ENCODE measurements at regions not wholly inside any gene's neighbourhood (a gene's known extent, or its start where the extent isn't known, plus 50 kb on each side); places are given as distances from the start of the nearest gene placed in this dataset.

DNA sequence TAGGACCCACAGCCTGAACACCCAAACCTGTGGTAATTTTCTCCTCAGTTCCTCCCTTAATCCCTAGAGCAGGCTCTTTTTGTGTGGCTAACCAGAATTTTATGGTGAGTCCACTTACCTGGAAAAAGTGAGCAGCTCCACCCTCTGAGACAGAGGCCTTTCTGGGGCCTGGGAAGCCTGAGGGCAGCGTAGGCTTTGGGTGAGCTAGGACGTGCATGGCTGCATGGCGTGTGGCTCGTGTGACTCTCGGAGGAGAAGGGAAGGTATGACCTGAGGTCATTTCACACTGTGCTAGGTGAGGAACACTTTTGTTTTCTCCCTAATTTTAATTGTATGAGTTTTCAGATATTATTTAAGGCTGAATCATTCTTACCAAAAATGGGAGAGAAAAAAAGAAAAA, 73.5 kb upstream of the DYNAP start:
- TF ChIP-seq, protein P1, sequence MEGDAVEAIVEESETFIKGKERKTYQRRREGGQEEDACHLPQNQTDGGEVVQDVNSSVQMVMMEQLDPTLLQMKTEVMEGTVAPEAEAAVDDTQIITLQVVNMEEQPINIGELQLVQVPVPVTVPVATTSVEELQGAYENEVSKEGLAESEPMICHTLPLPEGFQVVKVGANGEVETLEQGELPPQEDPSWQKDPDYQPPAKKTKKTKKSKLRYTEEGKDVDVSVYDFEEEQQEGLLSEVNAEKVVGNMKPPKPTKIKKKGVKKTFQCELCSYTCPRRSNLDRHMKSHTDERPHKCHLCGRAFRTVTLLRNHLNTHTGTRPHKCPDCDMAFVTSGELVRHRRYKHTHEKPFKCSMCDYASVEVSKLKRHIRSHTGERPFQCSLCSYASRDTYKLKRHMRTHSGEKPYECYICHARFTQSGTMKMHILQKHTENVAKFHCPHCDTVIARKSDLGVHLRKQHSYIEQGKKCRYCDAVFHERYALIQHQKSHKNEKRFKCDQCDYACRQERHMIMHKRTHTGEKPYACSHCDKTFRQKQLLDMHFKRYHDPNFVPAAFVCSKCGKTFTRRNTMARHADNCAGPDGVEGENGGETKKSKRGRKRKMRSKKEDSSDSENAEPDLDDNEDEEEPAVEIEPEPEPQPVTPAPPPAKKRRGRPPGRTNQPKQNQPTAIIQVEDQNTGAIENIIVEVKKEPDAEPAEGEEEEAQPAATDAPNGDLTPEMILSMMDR (IDR thresholded peaks at IDR 0.05), result no peak

DNA sequence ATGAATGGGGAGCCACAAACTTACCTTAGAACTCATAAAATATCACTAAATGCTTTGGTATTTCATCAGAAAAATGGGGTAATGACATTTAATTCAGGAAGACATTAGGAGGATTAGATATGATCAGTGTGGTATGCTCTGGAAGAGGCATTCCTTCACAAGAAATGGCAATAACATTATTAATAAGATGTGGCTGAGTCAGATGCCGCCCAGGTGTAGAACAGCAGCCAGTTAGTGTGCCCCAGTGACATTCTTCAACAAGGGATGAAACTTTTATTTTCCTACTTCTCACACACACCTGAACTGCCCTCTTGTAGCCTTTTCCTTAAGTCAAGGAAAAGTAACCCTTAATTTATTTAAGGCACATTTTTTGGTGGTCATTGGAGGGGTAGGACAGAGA, 69.2 kb upstream of the DYNAP start:
- TF ChIP-seq, protein P1 (IDR thresholded peaks at IDR 0.05), result no peak

DNA sequence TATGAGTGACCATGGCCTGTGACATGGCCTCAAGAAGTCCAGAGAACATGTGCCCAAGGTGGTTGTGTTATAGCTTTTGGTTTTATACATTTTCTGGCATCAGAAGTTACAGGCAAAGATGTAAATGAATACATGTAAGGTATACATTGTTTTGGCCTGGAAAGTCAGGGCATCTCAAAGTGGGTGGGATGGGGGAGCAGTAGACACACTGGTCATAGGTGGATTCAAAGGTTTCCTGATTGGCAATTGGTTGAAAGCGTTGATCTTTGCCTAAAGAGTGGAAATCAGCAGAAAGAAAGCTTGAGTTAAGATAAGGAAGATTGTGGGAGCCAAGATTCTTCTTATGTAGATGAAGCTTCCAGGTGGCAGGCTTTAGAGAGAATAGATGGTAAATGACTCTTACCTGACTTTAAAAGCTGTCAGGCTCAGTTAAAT, 62.1 kb upstream of the DYNAP start:
- TF ChIP-seq, protein P1 (IDR thresholded peaks at IDR 0.05), result no peak

- TF ChIP-seq, protein P1 (IDR thresholded peaks at IDR 0.05), result no peak
Measured at GRCh38 chr18:54529444-54529843, 61.6 kb upstream of the DYNAP start.

DNA sequence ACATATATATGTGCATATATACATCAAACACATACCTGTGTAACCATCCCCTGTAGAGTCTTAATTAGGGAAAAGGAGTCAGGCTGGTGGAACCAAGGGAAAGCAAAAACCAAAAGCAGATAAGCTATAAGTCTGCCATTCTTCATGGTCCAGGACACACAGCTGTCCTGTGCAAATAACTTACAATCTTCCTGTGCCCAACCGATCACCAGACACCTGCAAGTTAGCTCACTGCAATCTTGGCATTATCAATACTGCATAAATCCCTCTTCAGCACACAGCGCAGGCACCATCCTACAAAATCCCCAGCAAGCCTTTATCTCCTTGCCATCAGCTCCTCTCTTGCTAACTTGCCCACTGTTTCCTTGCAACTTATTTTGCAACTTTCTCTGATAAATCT, 60.8 kb upstream of the DYNAP start:
- TF ChIP-seq, protein P1 (IDR thresholded peaks at IDR 0.05), result no peak

DNA sequence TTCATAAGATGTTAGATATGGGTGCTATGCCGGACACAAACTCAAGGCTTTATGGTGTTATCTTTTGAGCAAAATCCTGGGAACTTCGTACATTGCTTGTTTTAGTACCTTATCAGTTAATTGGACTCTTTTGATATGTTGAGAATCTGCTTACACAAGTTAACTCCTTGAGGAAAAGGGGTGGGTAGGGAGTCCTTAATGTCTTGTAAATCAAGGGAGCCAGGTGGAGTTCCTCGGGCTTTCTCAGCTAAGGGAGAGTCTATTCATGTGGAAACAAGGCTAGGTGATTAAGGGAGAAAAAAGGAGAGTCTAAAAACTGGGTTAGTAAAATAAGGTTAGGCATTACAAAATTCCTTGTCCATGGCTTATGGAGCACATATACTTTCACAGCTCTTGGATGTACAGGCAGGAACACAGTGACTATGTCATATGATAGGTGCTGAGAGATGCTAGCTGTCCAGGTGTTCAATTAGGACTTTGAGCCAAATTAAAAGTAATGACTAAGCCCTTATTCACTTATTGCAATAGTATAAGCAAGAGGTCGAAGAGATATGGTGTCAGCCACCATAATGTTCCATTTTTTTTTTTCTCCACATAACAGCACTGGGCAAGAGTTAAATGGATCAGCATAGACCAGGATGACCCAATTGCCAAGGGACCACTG, 59.5 kb upstream of the DYNAP start:
- TF ChIP-seq, protein P1 (IDR thresholded peaks at IDR 0.05), result no peak

GRCh38 chr18:54532222-54532621, 58.8 kb upstream of the DYNAP start:
- TF ChIP-seq, protein P1 (IDR thresholded peaks at IDR 0.05), result no peak

DNA sequence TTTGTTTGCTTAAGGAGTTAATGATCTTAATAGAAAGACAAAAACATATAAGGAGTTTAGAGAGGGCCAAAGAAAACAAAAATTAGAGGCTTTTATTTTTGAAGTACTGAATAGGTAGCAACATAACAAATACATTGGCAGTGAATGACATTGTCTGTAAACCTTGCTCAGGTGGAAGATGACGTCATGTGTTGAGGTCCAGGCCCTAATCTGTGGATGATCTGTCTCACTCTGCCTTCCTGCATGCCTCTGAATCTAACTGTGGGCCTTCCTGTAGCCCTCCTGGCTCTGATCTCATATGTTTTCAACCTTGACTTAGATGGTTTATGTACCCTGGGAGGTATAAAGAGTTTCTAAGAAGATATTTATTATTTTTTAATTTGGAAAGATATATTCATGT, 58.1 kb upstream of the DYNAP start:
- TF ChIP-seq, protein P1 (IDR thresholded peaks at IDR 0.05), result no peak

All from LNCAP (cell line).